KBM-7 (cell line): ENCODE measurements at regions not wholly inside any gene's neighbourhood (a gene's known extent, or its start where the extent isn't known, plus 50 kb on each side); places are given as distances from the start of the nearest gene placed in this dataset.

Source experiments
- DNase-seq: peaks from one replicate; pipeline ENCODE4 v3.0.0-alpha.2; 2015
- in situ Hi-C: fragments of 300-500 bp; cut with MboI; formaldehyde crosslinking; loops from 2 replicates; pipeline ENCODE4 v1.14.3; 2020; ENCODE audit warnings: low sequenced_read_pairs, low pct_unique_long_range_greater_than_20kb, mixed read lengths

DNA sequence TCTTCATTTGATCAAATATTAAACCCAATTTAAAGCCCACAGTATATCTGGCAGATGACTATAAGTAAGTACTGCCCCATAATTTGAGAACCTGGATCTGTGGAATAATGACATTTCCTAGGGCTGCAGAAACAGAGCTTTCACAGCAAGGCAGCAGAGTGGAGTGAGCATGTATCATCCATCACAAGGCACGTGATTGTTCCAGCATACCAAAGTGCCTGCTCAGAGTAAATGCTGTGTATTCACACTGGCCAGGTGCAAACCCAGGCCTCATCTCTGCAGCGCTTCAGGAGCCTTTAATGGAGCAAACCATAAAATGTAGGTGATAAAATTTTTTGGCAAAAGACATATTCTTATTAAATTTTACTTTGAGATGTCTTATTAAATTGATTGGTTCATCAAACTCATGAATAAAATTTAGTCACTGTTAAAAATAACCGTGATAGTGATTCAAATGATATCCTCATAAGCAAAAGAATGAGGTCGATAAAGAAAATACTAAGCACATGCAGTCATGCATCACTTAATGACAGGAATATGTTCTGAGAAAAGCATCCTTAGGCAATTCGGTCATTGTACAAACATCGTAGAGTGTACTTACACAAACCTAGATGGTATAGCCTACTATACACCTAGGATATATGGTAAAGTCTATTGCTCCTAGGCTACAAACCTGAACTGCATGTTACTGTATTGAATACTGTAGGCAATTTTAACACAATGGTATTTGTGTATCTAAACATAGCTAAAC lies 99.3 kb upstream of the SLC24A5 start:
- no peak for DNase-seq
- in situ Hi-C loops, result no loop called here

DNA sequence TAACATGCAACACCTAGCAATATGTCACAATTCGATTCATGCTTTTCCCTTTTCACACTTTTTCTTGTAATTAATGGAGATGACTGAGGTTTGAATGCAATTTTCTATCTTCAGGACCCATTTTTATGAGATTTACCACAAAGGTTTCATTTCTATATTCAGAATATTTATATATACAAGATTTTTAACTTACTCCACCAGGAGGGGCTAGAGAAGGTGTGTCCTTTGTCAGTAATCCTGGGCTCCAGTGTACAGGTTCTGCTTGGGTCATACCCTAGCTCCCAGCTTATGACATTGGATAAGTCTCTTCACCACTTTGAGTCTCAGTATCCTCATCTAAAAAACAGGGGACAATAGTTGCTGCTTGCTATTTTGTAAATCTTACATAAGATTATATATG lies 95.7 kb upstream of the SLC24A5 start:
- DNase-seq, result no peak
- in situ Hi-C loops, result no loop called here

DNA sequence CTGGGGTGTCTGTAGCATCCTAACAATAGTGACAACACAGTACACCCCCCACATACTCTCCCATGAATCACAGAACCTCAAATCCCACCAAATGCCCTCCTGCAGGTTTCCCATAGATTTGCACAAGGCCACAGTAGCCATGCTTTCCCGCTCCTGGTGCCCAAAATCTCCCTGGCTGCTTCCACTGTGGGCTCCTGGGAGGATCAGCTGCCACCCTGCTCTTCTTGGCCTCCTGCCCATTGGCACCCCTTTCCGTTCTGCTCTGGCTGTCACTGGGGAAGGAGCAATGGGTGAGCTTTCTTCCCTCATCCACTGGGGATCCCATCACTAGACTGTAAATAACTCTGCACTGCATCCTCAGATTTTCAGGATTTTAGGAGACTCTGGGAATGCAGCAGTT lies 92.1 kb upstream of the SLC24A5 start:
- in situ Hi-C loops, result no loop called here
- DNase-seq, result no peak

DNA sequence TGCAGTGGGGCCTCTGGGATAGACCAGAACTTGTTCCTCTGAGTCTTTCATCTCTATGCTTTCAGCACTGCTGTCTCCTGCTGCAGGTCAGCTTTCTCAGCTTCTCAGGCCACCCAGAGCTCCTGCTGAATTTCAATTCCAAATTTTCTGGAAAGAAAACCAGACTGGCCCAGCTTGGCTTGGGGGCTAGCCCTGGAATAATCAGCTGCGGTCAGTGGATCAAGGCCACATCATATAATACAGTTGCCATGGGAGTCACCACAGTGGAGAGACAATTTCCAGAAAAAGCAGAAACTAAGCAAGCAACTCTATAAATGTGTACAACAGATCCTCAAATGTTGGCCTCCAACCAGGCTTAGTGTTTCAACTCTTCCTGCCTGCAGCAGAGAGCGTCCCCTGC lies 91.1 kb upstream of the SLC24A5 start:
- in situ Hi-C loops, result no loop called here
- no peak for DNase-seq

DNA sequence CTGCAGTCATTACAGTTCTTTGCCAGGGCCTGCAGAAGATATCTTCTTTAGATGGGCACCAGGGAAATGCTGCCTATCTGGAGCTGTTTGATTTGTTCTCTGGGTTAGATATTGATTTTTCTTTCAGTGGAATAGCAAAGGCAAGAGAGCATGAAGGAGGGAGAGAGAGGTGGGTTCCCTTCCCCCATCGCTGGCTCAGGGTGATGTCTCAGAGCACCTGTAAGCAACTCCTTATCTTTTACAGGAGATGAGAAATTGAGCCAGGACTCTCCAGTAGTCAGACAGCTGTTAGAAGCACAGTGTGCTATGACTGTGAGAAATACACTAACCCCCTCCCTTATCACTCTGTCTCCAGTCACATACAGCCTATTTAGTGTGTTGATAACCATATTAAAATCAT lies 89.3 kb upstream of the SLC24A5 start:
- DNase-seq, result no peak
- in situ Hi-C loops, result no loop called here

DNA sequence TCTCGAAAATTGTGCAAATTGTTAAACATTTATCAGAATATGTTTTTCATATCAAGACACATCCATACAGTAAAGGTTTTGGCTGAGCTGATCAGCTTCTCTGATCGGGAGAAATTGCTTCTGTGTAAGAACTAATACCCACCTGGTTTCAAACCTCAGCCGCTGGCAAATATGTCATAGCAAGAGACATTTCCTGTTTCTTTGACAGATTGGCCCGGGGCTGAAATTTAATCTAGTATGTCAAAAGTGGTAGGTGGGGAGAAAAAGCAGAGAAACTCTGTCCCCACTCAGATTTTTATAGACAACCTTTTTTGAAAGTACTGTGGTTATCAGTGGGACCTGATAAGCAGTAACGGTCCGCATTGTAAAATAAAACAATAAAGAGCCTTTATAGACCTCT lies 88.8 kb upstream of the SLC24A5 start:
- DNase-seq, result no peak
- in situ Hi-C loops, result no loop called here

DNA sequence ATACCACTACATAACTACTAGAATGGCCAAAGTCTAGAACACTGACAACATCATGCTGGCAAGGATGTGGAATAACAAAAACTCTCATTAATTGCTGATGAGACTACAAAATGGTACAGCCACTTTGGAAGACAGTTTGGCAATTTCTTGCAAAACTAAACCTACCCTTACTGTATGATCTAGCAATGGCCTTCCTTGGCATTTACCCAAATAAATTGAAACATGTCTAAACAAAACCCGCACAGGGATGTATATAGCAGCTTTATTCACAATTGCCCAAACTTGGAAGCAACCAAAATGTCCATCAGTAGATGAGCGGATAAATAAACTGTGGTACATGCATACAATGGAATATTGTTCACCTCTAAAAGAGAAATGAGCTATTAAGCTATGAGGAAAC lies 87.9 kb upstream of the SLC24A5 start:
- in situ Hi-C loops, result no loop called here
- DNase-seq, result no peak

DNA sequence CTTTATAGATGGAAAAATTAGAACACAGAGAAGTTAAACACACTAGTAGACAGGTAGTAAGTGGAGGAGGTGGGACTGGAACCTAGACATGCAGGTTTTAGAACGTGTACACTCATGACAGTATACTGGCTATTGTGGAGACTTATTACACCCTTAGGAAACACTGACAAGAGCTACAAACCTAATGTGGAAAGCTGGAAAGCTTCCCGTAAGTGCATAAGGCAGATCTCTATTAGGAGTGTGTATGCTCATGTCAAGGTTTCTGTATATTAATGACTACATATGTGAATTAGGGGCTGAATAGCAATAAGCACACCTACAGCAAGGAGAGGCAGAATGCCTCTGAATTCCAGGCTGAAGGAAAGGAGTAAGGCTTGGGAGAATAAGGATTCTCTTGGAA lies 82.6 kb upstream of the SLC24A5 start:
- in situ Hi-C loops, result no loop called here
- DNase-seq, result no peak

DNA sequence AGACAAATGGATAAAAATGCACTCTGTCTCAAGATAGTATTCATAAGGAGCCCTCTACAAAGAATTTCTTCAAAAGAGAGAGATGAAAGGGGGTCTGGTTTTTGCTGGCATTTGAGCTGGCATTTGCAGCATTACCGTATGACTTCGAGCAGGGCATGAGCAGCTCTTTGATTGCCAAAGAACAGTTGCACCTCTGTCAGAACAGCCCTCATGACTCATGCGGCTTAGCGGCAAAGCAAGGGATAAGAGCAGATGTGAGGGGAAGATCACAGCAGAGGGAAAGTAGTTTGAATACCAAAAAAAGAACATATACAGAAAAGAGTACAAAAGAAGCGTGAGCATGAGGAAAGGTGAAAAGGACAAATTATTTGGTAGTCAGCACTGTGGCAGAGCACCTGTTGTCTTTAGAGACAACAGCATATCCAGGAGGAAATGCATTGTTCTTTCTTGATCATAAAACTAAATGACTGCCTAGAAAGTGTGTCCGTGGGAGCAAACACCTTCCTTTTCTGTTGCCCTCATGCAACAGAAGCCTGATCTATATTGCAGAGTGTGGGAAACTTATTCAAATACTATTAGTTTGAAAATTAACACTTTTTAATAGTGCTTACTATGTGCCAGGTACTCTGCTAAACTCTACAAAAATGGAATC lies 80.5 kb upstream of the SLC24A5 start:
- DNase-seq, result no peak
- in situ Hi-C loops, result no loop called here

DNA sequence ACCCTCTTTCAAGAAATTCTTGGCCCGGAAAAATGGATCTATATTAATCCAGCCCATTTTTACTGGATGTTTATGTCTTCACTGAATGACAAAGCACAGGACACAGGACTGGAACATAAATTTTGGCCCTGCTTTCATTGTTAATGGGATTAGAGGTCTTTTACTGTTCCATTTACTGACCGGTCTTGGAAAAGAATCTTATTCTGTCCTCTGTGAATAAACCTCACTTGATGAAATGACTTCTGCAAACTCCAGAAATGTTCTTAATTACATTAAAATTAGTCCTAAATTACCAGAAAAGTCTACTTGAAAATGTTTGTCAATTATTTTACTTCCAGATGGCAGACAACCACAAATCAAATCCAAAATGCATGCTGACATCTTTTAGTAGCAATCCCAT lies 79.3 kb upstream of the SLC24A5 start:
- in situ Hi-C loops, result no loop called here

DNA sequence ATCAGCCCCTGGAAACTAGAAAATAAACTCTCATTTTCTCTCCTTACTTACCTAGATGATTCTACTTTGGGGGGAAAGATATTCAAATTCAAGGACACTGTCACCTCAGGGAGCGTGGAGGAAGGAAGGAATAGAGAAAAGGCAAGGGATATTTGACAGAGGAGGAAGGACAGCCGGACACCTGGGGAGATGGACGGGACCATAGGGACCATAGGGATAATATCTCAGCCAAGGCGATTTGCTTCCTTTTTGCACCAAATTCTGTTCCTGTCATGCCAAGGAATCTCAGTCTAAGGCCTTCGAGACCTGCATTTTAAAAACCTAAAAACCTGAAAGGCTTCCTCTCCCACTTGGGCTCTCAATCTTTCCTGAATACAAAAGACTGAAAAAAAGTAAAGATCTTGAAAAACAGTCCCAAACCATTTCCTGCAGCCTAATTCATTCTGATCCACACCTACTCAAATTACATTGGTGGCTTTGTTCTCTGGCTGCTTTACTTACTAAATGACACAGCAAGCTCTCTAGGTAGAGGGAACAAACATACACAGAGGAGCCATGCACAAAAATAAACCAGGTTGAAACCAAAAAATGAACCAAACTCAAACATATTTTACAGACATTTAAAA lies 73.9 kb upstream of the SLC24A5 start:
- in situ Hi-C loops, result no loop called here
- no peak for DNase-seq

More for the DNA sequence above, 79.3 kb upstream of the SLC24A5 start:
- no peak for DNase-seq

DNA sequence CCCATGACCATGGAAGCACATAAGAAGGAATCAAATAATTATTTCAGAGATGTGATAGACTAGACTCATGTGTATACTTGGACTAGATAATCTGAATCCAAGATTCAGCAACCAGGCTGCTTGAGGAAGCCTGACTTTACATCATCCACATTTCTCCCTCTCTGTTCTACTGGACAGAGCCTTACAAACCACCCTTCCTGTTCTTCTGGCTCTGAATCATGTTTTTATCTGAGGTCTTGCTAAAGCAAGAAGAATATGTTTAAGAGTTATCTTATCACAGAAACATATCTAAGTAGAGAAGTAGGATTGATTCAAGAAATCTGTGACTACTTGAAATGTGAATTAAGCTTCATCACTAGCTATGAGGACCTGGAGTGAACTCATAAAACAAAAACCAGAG lies 71.1 kb upstream of the SLC24A5 start:
- DNase-seq, result no peak
- in situ Hi-C loops, result no loop called here

DNA sequence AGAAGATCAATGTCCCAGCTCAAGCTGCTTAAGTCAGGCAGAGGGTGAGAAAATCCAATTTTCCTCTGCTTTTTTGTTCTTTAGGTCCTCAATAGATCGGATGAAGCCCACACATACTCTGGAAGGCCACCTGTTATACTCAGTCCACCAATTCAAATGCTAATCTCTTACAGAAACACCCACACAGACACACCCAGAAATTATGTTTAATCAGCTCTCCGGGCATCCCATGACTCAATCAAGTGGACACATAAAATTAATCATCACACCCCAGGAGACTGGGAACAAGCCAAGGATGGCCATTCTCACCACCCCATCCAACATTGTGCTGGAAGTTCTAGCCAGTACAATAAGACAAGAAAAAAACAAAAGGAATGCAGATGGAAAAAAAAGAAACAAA lies 67.8 kb upstream of the SLC24A5 start:
- in situ Hi-C loops, result no loop called here
- DNase-seq, result no peak

DNA sequence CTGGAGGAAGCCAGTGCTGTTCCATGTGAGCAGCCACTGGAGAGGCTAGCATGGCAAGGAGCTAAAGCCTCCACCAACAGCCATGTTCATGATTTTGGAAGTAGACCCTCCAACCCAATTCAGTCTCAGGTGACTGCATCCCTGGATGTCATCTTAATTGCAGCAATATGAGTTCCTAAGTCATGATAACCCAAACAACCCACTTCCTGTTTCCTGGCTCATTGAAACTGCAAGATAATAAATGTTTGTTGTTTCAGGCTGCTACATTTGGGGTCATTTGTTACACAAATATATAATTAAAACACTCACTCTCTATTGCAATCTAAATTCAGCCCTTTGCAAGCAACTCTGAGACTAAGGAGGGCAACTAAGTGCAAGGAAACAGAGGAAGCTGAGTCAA lies 62.4 kb upstream of the SLC24A5 start:
- in situ Hi-C loops, result no loop called here
- no peak for DNase-seq

DNA sequence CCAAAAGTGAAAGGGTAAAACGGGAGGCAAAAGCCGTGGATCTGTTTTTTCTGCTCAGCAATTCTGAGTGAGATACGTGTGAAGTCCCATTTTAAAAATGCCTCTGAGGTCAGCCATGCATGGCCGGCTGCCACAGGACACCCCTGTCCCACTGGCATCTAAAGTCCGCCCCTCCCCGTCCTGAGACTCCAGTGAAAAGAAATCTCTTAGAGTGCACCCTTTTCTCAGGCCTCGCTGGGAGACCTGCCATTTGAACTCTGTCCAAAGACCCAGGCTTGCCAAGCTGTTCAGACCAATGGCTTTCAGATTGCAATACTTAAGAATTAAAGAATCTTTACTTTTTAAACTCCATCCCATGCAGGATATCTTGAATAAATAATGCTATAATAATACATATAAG lies 61.0 kb upstream of the SLC24A5 start:
- in situ Hi-C loops, result no loop called here
- no peak for DNase-seq

DNA sequence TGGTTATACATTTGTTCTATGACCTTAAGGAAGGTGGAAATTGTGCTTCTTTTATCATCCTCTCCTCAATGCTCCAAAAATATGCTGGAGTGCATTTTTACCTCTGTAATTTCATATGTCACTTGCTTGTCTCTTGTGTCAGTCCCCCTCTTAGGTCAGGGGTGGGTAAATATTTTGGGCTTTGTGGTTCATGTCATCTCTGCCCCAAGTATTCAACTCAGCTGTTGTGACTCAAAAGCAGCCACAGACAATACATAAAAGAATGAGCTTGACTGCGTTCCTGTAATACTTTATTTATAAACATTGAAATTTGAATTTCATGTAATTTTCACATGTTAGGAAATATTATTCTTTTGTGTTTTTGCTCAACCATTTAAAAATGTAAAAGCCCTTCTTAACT lies 60.4 kb upstream of the SLC24A5 start:
- in situ Hi-C loops, result no loop called here
- DNase-seq, result no peak

DNA sequence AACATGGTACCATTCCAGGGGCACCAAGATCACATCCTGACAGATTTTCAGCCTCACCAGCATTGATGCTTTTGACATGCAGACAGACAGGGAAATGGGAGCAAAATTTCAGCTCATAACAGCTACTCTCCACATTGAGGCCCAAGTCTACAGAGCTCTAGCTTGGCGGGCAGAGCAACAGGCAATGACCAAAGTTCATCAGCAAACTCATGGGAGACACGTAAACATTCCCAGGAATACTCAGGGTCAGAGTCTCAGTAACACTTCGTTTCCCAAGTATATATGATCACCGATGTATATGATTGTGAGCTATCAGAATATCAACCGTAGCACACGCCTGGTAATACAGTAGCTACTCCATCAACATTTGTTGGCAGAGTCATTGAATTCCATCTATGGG lies 59.2 kb upstream of the SLC24A5 start:
- in situ Hi-C loops, result no loop called here
- no peak for DNase-seq

DNA sequence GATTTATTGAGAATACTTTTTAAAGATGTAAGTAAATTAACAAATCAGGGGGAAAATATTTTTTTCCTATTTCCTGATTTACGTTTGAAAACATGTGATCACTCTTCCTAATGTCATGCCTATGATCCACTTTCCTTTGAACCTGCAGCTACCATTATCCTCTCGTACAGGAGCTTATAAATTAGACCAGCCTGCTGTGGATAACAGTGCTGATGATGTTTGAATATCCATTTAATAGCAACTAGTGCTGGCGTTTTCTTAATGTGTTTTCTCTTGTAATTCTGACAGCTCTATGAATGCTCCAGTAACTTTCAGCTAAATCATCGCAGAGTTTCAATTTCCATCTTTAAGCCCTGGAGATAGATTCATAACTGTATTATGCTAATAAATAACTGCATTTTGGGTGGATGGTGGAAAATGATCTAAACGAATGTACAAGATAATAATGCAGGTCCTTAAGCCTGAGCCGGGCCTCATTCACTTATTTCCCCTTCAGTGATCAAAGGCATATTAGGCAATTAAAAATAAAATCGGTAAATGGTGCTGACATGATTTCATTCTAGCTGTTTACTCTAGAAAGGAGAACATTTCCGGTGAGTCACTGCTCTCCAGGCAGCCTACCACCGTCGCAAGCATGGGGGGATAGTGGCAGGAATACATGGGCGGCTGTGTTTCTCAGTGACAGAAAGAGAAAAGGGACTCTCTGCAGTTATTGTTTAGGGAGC lies 58.5 kb upstream of the SLC24A5 start:
- no peak for DNase-seq
- in situ Hi-C loops, result no loop called here

DNA sequence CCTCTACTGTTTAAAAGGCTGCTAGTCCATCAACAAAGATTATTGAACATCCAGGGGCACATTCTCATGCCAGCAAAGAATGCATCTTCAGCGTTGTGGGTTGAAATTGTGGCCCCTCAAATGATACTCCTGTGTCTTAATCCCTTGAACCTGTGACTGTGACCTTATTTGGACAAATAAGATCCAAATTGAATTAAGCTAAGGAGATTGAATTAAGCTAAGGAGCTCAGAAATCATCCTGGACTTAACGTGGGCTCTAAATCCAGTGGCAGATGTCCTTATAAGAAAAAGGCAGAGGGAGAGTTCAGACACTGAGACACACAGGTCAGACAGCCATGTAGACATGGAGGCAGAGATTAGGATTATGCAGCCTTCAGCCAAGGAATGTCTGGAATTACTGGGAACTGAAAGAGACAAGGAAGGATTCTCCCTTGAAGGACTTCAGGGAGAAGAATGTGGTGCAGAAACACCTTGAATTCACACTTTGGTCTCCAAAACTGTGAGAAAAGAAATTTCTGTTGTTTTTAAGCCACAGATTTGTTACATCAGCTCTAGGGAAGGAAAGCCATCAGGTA lies 57.3 kb upstream of the SLC24A5 start:
- in situ Hi-C loops, result no loop called here
- DNase-seq, result no peak

DNA sequence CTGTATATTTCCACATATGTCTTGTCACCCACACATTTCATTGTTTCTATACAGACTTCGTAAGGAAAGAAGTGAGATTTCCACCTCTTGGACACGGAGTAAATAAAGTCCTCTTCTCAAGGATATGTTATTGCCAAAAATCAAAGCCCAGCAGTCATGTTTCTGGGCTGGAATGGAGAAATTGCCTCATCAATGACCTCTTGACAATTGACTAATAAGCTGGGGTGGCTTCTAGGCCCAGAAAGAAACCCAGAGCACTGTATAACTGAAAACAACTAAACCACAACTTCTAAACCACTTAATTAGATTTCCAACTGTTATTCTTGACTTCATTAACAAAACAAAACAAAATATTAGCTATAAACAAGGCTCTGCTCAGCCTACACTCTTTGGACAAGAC lies 56.4 kb upstream of the SLC24A5 start:
- in situ Hi-C loops, result no loop called here
- no peak for DNase-seq
